Thyroid gland (tissue), 4 donors: ENCODE measurements at regions not wholly inside any gene's neighbourhood (a gene's known extent, or its start where the extent isn't known, plus 50 kb on each side); places are given as distances from the start of the nearest gene placed in this dataset.

Experiments
- DNase-seq, 2 donors: peaks; one replicate each; pipeline ENCODE4 v3.0.0-alpha.2; 2019
- H3K27ac ChIP-seq, 3 donors: fragments of 200-600 bp; sonication (generic); 1 replicate in 2 of 3; 2 replicates in 1 of 3; pipeline ENCODE4 v1.5.1; 2016 to 2019; ENCODE audit warnings: mild to moderate bottlenecking in 1 of 3, moderate library complexity in 1 of 3
- H3K27me3 ChIP-seq: fragments of 200-600 bp; sonication (generic); one replicate; pipeline ENCODE4 v1.5.1; 2019
- H3K36me3 ChIP-seq, 2 donors: fragments of 200-600 bp; sonication (generic); one replicate each; pipeline ENCODE4 v1.5.1; 2016 to 2019
- H3K4me1 ChIP-seq, 2 donors: fragments of 200-600 bp; sonication (generic); one replicate each; pipeline ENCODE4 v1.5.1; 2017 to 2019
- H3K4me3 ChIP-seq, 3 donors: fragments of 200-600 bp; sonication (generic); replicated peaks in 1 of 3; 1 replicate in 2 of 3; 2 replicates in 1 of 3; pipeline ENCODE4 v1.5.1; 2016; ENCODE audit warnings: mild to moderate bottlenecking in 1 of 3
- H3K9me3 ChIP-seq: fragments of 200-600 bp; sonication (generic); one replicate; pipeline ENCODE4 v1.5.1; 2017
- CTCF ChIP-seq, 6 experiments: fragments of 200-600 bp in 3 of 6; fragments of 450-650 bp in 3 of 6; sonication (generic) in 3 of 6; IDR thresholded peaks; one replicate each; pipeline ENCODE4 v1.5.1; 2016 to 2019; ENCODE audit warnings: antibody characterized with exemption in 6 of 6, mild to moderate bottlenecking in 2 of 6, inconsistent platforms in 1 of 6, moderate library complexity in 1 of 6
- POLR2A ChIP-seq, 2 donors: fragments of 450-650 bp; IDR thresholded peaks; one replicate each; pipeline ENCODE4 v1.6.1; 2017; ENCODE audit warnings: antibody characterized with exemption in 2 of 2, mild to moderate bottlenecking in 2 of 2, moderate library complexity in 1 of 2
- WGBS, 2 donors: methylation state at CpG; one replicate each; pipeline ENCODE4 v1.1.5; 2017; 5-methylcytosine and 5-hydroxymethylcytosine counted together
- intact Hi-C: fragments of 100-400 bp; cut with DNase I; formaldehyde crosslinking; loops from one replicate; pipeline ENCODE4 v1.15.1; 2023

GRCh38 chr2:64221935-64222334 lies 77.7 kb upstream of the PELI1 start:
- no peaks in the 10 kb centered on the region for H3K27me3 ChIP-seq
- DNase-seq: no peak
- TF ChIP-seq CTCF (IDR thresholded peaks at IDR 0.05) (no peak), POLR2A (IDR thresholded peaks at IDR 0.05) (no peak)
- no peak overlapping the region for H3K4me3 ChIP-seq
- no peak overlapping the region for H3K27ac ChIP-seq
- H3K4me1 ChIP-seq: peaks cover 0 to 10% of the 10 kb centered on the region in 2 donors
- H3K9me3 ChIP-seq: no peaks in the 10 kb centered on the region
- 88 to 94% methylated on average over 2 of the region's 2 CpGs for WGBS, 2 donors
- intact Hi-C loops: no loop called here
- H3K36me3 ChIP-seq: no peaks in the 10 kb centered on the region

DNA sequence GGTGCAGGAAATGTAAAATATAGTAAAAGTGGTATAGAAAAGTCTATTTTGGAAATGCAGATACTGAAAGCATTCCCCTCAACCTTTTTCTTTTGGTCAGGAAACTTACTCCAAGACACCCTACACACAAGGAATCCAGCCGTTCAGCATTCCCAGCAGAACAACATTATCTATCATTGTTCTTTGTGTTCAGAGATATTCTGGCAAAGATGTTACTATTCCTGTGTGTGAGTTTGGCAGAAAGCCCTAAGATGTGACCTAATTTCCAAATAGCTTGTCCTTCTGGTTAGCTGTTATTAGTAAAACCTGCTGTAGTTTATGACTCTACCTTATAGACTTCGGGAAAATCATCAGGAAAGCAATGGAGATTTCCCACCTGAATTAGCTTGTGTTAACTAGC lies 78.1 kb upstream of the PELI1 start:
- H3K4me1 ChIP-seq: peaks cover 1 to 13% of the 10 kb centered on the region in 2 donors
- intact Hi-C loops: no loop called here
- 40 to 58% methylated on average over 2 of the region's 2 CpGs for WGBS, 2 donors

DNA sequence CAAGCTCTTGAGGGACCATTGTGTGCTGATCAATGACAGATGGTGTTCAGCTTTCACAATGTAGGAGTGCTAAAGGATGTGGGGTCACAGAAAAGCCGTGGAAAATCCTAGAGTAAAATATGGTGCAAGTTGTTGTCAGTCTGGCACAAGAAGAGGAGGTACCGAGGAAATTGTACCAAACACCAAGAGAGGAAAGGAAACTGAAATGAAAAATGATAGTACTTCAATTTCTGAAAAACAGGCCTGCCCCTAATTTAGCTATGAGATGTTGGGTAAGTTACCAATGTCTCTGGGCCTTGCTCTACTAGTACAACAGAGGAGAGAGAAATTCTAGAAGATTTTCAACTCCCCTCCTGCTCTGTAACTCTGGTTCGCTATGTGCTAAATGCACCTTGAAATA lies 78.8 kb upstream of the PELI1 start:
- no peak overlapping the region for H3K4me3 ChIP-seq
- H3K36me3 ChIP-seq: no peaks in the 10 kb centered on the region
- TF ChIP-seq POLR2A (IDR thresholded peaks at IDR 0.05): no peak
- no peak for TF ChIP-seq CTCF (IDR thresholded peaks at IDR 0.05)
- no peak overlapping the region for H3K27ac ChIP-seq
- DNase-seq: no peak
- H3K9me3 ChIP-seq: no peaks in the 10 kb centered on the region
- H3K4me1 ChIP-seq: peaks cover 8 to 17% of the 10 kb centered on the region in 2 donors
- WGBS, 2 donors: 79 to 80% methylated on average over 3 of the region's 3 CpGs
- intact Hi-C loops: no loop called here
- H3K27me3 ChIP-seq: no peaks in the 10 kb centered on the region

More for the DNA sequence above, 78.1 kb upstream of the PELI1 start:
- Histone ChIP-seq H3K36me3 (no peaks in the 10 kb centered on the region), H3K9me3 (no peaks in the 10 kb centered on the region), H3K4me3 (no peak overlapping the region), H3K27ac (no peak overlapping the region), H3K27me3 (no peaks in the 10 kb centered on the region)
- TF ChIP-seq CTCF (IDR thresholded peaks at IDR 0.05) (no peak), POLR2A (IDR thresholded peaks at IDR 0.05) (no peak)
- DNase-seq: no peak

DNA sequence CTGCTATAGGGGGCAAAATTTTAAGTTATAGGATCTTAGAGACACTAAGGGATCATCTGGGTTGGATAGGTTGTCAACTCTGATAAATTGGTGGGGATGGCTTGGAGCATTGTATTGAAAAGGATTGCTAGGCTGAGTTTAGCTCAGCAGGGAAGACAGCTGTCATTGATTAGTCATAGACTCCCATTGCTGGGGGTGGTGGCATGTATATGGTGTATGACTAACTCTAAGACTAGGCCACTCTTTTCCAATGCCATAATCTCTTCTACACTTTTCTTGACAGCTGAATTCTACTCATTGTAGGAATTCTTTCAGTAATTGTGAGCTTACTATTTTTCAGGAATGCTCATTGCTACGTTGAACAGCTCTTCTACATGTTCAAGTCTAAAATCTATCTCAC lies 81.3 kb upstream of the PELI1 start:
- 88 to 98% methylated on average over 1 of the region's 1 CpG for WGBS, 2 donors
- H3K27ac ChIP-seq: no peak overlapping the region
- DNase-seq: no peak
- no peaks in the 10 kb centered on the region for H3K9me3 ChIP-seq
- H3K27me3 ChIP-seq: no peaks in the 10 kb centered on the region
- no peak overlapping the region for H3K4me3 ChIP-seq
- H3K36me3 ChIP-seq: no peaks in the 10 kb centered on the region
- H3K4me1 ChIP-seq: peaks cover 9 to 17% of the 10 kb centered on the region in 2 donors
- TF ChIP-seq POLR2A (IDR thresholded peaks at IDR 0.05): no peak
- no peak for TF ChIP-seq CTCF (IDR thresholded peaks at IDR 0.05)
- intact Hi-C loops: no loop called here

DNA sequence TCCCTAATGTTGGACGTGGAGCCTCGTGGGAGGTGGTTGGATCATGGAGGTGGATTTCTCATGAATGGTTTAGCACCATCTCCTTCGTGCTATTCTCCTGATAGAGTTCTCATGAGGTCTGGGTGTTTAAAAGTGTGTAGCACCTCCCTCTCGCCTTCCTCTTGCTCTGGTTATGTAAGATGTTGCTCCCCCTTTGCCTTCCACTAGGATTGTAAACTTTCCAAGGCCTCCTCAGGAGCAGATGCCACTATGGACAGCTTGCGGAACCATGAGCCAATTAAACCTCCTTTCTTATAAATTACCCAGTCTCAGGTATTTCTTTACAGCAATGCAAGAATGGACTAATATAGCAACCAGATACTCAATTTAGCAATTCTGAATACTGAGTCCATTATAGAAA lies 82.4 kb upstream of the PELI1 start:
- intact Hi-C loops: no loop called here
- H3K4me1 ChIP-seq: peaks cover 9 to 17% of the 10 kb centered on the region in 2 donors
- no peak overlapping the region for H3K27ac ChIP-seq
- H3K27me3 ChIP-seq: no peaks in the 10 kb centered on the region
- TF ChIP-seq CTCF (IDR thresholded peaks at IDR 0.05): no peak
- no peak for TF ChIP-seq POLR2A (IDR thresholded peaks at IDR 0.05)
- H3K9me3 ChIP-seq: no peaks in the 10 kb centered on the region
- H3K4me3 ChIP-seq: no peak overlapping the region
- WGBS, 2 donors: 92 to 95% methylated on average over 5 of the region's 5 CpGs
- no peaks in the 10 kb centered on the region for H3K36me3 ChIP-seq
- DNase-seq: no peak
